Left lung (tissue), 4 donors: ENCODE measurements at regions not wholly inside any gene's neighbourhood (a gene's known extent, or its start where the extent isn't known, plus 50 kb on each side); places are given as distances from the start of the nearest gene placed in this dataset.

ENCODE experiments used
- ATAC-seq: fragments of 200-7000 bp; cut with Tn5 transposase; one replicate; pipeline ENCODE4 v1.9.1; 2020; ENCODE audit warnings: moderate library complexity
- DNase-seq, 4 donors: peaks; one replicate each; pipeline ENCODE4 v3.0.0-alpha.2; 2013 to 2020
- H3K27ac ChIP-seq, 2 donors: fragments of 200-600 bp; sonication (generic) in 1 of 2; one replicate each; pipeline versions ENCODE4 v1.5.0 to v1.8.0; 2020 to 2021
- H3K27me3 ChIP-seq, 2 donors: fragments of 200-600 bp; sonication (generic) in 1 of 2; one replicate each; pipeline versions ENCODE4 v1.5.0 to v1.8.0; 2020 to 2021
- H3K36me3 ChIP-seq, 2 donors: fragments of 200-600 bp; sonication (generic) in 1 of 2; one replicate each; pipeline versions ENCODE4 v1.5.0 to v1.8.0; 2020 to 2021
- H3K4me1 ChIP-seq, 2 donors: fragments of 200-600 bp; one replicate each; pipeline ENCODE4 v1.8.0; 2021
- H3K4me3 ChIP-seq, 2 donors: fragments of 200-600 bp; sonication (generic) in 1 of 2; one replicate each; pipeline versions ENCODE4 v1.5.0 to v1.8.0; 2020 to 2021; ENCODE audit warnings: mild to moderate bottlenecking in 1 of 2
- H3K9me3 ChIP-seq, 2 donors: fragments of 200-600 bp; sonication (generic) in 1 of 2; one replicate each; pipeline versions ENCODE4 v1.5.0 to v1.8.0; 2020 to 2021
- CTCF ChIP-seq, 2 donors: fragments of 200-600 bp; sonication (generic) in 1 of 2; IDR thresholded peaks; one replicate each; pipeline versions ENCODE4 v1.5.0 to v1.8.0; 2021; ENCODE audit warnings: antibody characterized with exemption in 2 of 2
- intact Hi-C, 2 donors: fragments of 100-400 bp; cut with DNase I; formaldehyde crosslinking; loops; one replicate each; pipeline versions ENCODE4 v1.11.2 to v1.14.2; 2022
- donor health status: DM: no; HTN: yes; CAD: no.
- donor health status: DM: no; HTN: no; CAD: no.

DNA sequence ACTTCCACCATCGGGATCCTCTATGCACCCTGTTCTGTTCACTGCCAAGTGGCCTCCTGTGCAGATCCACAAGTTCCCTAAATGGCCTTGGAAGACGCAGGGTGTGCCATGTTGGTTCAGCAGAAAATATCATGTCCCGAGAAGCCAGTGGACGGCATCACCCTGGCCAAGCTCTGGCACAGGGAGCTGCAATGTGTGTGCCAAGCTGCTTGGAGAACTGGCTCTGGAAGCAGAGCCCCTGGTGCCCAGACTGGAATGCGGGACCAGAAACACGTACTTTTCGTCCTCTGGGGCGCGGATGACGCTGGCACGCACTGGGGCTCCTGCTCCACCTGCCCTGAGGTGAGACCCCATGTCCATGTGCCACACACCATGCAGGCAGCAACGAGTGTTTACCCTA lies 124.7 kb upstream of the CARD11 start:
- no peak for ATAC-seq
- intact Hi-C loops: no loop called here

GRCh38 chr7:3168869-3169268 lies 125.2 kb upstream of the CARD11 start:
- Histone ChIP-seq H3K27ac (no peak overlapping the region), H3K36me3 (no peaks in the 10 kb centered on the region), H3K4me1 (no peaks in the 10 kb centered on the region), H3K4me3 (no peak overlapping the region), H3K9me3 (no peaks in the 10 kb centered on the region), H3K27me3 (peaks cover 0 to 29% of the 10 kb centered on the region in 2 donors)
- no peak for DNase-seq
- intact Hi-C loops: no loop called here
- ATAC-seq: no peak
- TF ChIP-seq CTCF (IDR thresholded peaks at IDR 0.05): no peak

More for the DNA sequence above, 124.7 kb upstream of the CARD11 start:
- DNase-seq: no peak
- no peaks in the 10 kb centered on the region for H3K9me3 ChIP-seq
- H3K27me3 ChIP-seq: peaks cover 0 to 29% of the 10 kb centered on the region in 2 donors
- H3K27ac ChIP-seq: no peak overlapping the region
- no peak overlapping the region for H3K4me3 ChIP-seq
- H3K36me3 ChIP-seq: no peaks in the 10 kb centered on the region
- no peak for TF ChIP-seq CTCF (IDR thresholded peaks at IDR 0.05)
- no peaks in the 10 kb centered on the region for H3K4me1 ChIP-seq

DNA sequence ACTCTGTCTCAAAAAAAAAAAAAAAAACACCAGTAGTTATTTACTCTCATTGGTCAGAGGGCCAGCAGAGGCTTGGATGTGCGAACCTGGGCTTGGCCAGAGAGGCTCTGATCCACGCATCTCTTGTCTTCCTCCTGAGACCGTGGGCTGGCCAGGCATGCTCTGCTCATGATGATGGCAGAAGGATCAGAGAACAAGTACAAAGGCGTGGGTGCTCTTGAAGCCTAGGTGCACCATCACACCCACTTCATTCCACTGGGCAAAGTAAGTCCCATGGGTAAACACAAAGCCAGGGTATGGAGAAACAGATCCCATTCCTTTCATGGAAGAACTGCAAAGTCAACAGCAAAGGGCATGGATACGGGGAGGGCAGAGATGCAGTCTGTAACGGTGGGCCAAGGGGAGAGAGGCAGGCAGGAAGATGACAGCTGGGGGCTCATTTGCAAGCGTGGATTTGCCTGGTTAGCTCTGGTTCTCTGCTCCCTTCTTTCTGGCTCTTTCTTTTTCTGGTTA lies 128.2 kb upstream of the SDK1 start:
- Histone ChIP-seq H3K27me3 (peaks cover 0 to 28% of the 10 kb centered on the region in 2 donors), H3K27ac (no peak overlapping the region), H3K36me3 (no peaks in the 10 kb centered on the region), H3K4me3 (no peak overlapping the region), H3K9me3 (no peaks in the 10 kb centered on the region), H3K4me1 (no peaks in the 10 kb centered on the region)
- TF ChIP-seq CTCF (IDR thresholded peaks at IDR 0.05): no peak
- intact Hi-C loops: no loop called here
- ATAC-seq (no peak), DNase-seq (no peak)

DNA sequence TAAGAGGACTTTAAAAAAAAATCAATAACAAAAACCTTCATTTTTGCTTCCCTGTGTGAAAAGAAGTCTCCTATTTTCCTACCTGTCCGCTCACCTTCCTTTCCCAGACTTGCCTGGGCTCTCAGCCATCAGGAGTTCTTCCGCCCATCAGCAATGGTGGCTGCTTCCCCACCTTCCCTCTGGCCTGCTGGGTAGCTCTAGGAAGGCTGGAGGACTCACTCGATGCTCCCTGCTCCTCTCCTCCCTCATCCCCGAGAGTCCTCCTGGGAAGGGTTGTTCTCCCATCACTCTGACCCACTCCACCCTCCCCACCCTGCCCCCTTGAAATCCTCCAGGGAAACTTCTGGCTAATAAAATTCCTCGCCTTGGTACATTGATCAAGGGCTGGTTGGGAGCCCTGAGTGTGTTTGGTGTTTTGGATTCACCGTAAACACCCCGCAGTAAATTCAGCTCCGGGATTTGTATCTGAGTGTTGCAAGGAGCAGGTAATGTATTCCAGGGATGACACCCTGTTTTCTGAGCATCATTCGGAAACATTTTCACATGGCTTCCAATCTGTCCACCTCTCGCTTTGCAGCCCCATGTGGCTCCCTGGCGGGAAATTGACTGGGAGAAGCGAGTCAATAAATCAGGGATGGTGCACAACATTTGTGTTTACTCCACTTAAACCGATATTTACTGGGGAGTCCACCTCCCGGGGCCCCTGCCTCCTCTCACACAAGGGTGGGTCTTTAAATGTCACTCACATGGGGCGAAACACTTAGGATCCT lies 126.4 kb upstream of the SDK1 start:
- intact Hi-C loops: no loop called here
- Histone ChIP-seq H3K9me3 (no peaks in the 10 kb centered on the region), H3K4me3 (no peak overlapping the region), H3K4me1 (no peaks in the 10 kb centered on the region), H3K27me3 (peaks cover 0 to 9% of the 10 kb centered on the region in 2 donors), H3K27ac (no peak overlapping the region), H3K36me3 (no peaks in the 10 kb centered on the region)
- DNase-seq: no peak
- ATAC-seq: no peak
- no peak for TF ChIP-seq CTCF (IDR thresholded peaks at IDR 0.05)

GRCh38 chr7:3175285-3175902 lies 125.7 kb upstream of the SDK1 start:
- DNase-seq (no peak), ATAC-seq (no peak)
- Histone ChIP-seq H3K36me3 (no peaks in the 10 kb centered on the region), H3K4me3 (no peak overlapping the region), H3K4me1 (no peaks in the 10 kb centered on the region), H3K27ac (no peak overlapping the region), H3K9me3 (no peaks in the 10 kb centered on the region), H3K27me3 (peaks cover 0 to 4% of the 10 kb centered on the region in 2 donors)
- intact Hi-C loops: no loop called here
- TF ChIP-seq CTCF (IDR thresholded peaks at IDR 0.05): no peak
